Panc1 (cell line): ENCODE measurements at regions not wholly inside any gene's neighbourhood (a gene's known extent, or its start where the extent isn't known, plus 50 kb on each side); places are given as distances from the start of the nearest gene placed in this dataset.

ENCODE experiments used
- ATAC-seq: fragments of 200-7000 bp; cut with Tn5 transposase; 2 replicates; pipeline ENCODE4 v1.9.1; 2020; ENCODE audit warnings: mild to moderate bottlenecking, moderate library complexity
- BruUV-seq: library from RNA; stranded (reverse); fragments of 400-500 nt; replicated peaks from 2 replicates; lab custom pipeline; 2021; lab: Mats Ljungman, UMichigan
- CTCF ChIA-PET: fragments of 300-600 bp; sonication (Branson Sonifier 250); formaldehyde crosslinking; loops from one replicate; lab custom pipeline; 2022; ENCODE audit warnings: antibody characterized with exemption; lab: Charles Lee
- POLR2A ChIA-PET: fragments of 300-600 bp; sonication (Branson Sonifier 250); formaldehyde crosslinking; loops from one replicate; lab custom pipeline; 2022; ENCODE audit warnings: antibody characterized with exemption; lab: Charles Lee
- DNase-seq: peaks from one replicate; pipeline ENCODE4 v3.0.0-alpha.2; 2010; ENCODE audit warnings: low read depth, low spot score
- H3K27ac ChIP-seq: 2 replicates; pipeline ENCODE4 v1.5.1; 2011; ENCODE audit warnings: mild to moderate bottlenecking, low read length, inconsistent platforms
- H3K27me3 ChIP-seq: fragments of 200-500 bp; sonication (Bioruptor generic); 2 replicates; pipeline ENCODE4 v1.6.0; 2014; ENCODE audit warnings: low read length, inconsistent platforms; ENCODE audit not compliant: control insufficient read depth, insufficient read depth
- H3K36me3 ChIP-seq: fragments of 200-500 bp; sonication (Bioruptor generic); 2 replicates; pipeline ENCODE4 v1.5.1; 2014; ENCODE audit warnings: inconsistent platforms, mild to moderate bottlenecking, low read length, moderate library complexity; ENCODE audit not compliant: control insufficient read depth, insufficient read depth
- H3K4me1 ChIP-seq: 2 replicates; pipeline ENCODE4 v1.5.1; 2011; ENCODE audit warnings: inconsistent platforms, mild to moderate bottlenecking, low read length, moderate library complexity; ENCODE audit not compliant: control insufficient read depth, insufficient read depth
- H3K4me3 ChIP-seq, 2 experiments: 2 replicates each; pipeline ENCODE4 v1.5.1; 2011 to 2012; ENCODE audit warnings: low read depth in 2 of 2, low read length in 2 of 2, mild to moderate bottlenecking in 2 of 2, inconsistent platforms in 1 of 2, moderate library complexity in 1 of 2
- H3K9me3 ChIP-seq: fragments of 200-500 bp; sonication (Bioruptor generic); 2 replicates; pipeline ENCODE4 v1.5.1; 2014; ENCODE audit warnings: low read depth, mild to moderate bottlenecking, inconsistent platforms, low read length, moderate library complexity; ENCODE audit not compliant: control insufficient read depth, insufficient read depth
- POLR2AphosphoS5 ChIP-seq: IDR thresholded peaks from 2 replicates; pipeline ENCODE4 v1.6.1; 2012; ENCODE audit warnings: mild to moderate bottlenecking, low read depth, low read length, moderate library complexity
- SIN3A ChIP-seq: IDR thresholded peaks from 2 replicates; pipeline ENCODE4 v1.6.1; 2012; ENCODE audit warnings: low read depth, mild to moderate bottlenecking, low read length, moderate library complexity, borderline replicate concordance; ENCODE audit not compliant: insufficient read depth
- TCF7L2 ChIP-seq: IDR thresholded peaks from 2 replicates; pipeline ENCODE4 v1.6.1; 2011; ENCODE audit warnings: mild to moderate bottlenecking, low read depth, low read length, inconsistent platforms
- in situ Hi-C: cut with HindIII; loops from 2 replicates; pipeline ENCODE4 v1.10.0; 2016; ENCODE audit warnings: low sequenced_read_pairs, low pct_unique_long_range_greater_than_20kb
- intact Hi-C: fragments of 100-400 bp; cut with micrococcal nuclease; formaldehyde crosslinking; loops from one replicate; pipeline ENCODE4 v1.10.0; 2022; ENCODE audit not compliant: unreplicated experiment
- TF ChIP-seq, protein P1 (sequence below), 2 experiments: IDR thresholded peaks; 2 replicates each; pipeline ENCODE4 v1.6.1; 2011 to 2012; ENCODE audit warnings: low read depth in 2 of 2, control low read depth in 1 of 2, low read length in 1 of 2, mild to moderate bottlenecking in 1 of 2, moderate library complexity in 1 of 2; ENCODE audit not compliant: insufficient read depth in 1 of 2
- TF ChIP-seq, protein P2 (sequence below): fragments of 450-650 bp; IDR thresholded peaks from 2 replicates; pipeline ENCODE4 v1.5.1; 2017; ENCODE audit warnings: mild to moderate bottlenecking

DNA sequence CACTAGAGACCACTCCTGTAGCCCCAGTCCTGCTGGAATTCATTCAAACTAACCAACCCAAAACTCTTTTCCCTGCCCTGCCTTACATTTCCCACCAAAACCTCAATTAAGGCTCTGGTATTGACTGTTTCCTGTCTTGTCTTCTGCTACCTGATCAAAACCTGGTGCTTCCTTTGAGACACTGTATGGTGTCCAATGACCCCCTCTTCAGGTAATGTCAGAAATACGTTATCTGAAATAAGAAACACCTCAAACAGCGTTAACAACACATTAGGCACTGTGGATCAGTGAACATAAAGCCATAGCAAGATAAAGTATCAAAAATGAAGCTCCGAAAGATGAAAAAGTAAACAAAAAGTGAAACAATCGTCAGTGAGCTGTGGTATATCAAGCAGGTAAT, 343.2 kb upstream of the ZP4 start:
- Histone ChIP-seq H3K4me1 (no peaks in the 10 kb centered on the region), H3K4me3 (no peak overlapping the region), H3K27me3 (no peaks in the 10 kb centered on the region), H3K27ac (no peak overlapping the region), H3K9me3 (no peaks in the 10 kb centered on the region), H3K36me3 (no peaks in the 10 kb centered on the region)
- intact Hi-C loops (no loop called here), in situ Hi-C loops (no loop called here)
- ChIA-PET POLR2A (no interaction called here), CTCF (no interaction called here)
- TF ChIP-seq POLR2AphosphoS5 = no peak
- TF ChIP-seq TCF7L2 = no peak
- TF ChIP-seq SIN3A = no peak
- TF ChIP-seq, protein P1, sequence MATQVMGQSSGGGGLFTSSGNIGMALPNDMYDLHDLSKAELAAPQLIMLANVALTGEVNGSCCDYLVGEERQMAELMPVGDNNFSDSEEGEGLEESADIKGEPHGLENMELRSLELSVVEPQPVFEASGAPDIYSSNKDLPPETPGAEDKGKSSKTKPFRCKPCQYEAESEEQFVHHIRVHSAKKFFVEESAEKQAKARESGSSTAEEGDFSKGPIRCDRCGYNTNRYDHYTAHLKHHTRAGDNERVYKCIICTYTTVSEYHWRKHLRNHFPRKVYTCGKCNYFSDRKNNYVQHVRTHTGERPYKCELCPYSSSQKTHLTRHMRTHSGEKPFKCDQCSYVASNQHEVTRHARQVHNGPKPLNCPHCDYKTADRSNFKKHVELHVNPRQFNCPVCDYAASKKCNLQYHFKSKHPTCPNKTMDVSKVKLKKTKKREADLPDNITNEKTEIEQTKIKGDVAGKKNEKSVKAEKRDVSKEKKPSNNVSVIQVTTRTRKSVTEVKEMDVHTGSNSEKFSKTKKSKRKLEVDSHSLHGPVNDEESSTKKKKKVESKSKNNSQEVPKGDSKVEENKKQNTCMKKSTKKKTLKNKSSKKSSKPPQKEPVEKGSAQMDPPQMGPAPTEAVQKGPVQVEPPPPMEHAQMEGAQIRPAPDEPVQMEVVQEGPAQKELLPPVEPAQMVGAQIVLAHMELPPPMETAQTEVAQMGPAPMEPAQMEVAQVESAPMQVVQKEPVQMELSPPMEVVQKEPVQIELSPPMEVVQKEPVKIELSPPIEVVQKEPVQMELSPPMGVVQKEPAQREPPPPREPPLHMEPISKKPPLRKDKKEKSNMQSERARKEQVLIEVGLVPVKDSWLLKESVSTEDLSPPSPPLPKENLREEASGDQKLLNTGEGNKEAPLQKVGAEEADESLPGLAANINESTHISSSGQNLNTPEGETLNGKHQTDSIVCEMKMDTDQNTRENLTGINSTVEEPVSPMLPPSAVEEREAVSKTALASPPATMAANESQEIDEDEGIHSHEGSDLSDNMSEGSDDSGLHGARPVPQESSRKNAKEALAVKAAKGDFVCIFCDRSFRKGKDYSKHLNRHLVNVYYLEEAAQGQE (IDR thresholded peaks at IDR 0.05; ENCODE audit: insufficient read depth in 1 of 2, low read depth in 2 of 2, low read length in 1 of 2) = no peak
- TF ChIP-seq, protein P2, sequence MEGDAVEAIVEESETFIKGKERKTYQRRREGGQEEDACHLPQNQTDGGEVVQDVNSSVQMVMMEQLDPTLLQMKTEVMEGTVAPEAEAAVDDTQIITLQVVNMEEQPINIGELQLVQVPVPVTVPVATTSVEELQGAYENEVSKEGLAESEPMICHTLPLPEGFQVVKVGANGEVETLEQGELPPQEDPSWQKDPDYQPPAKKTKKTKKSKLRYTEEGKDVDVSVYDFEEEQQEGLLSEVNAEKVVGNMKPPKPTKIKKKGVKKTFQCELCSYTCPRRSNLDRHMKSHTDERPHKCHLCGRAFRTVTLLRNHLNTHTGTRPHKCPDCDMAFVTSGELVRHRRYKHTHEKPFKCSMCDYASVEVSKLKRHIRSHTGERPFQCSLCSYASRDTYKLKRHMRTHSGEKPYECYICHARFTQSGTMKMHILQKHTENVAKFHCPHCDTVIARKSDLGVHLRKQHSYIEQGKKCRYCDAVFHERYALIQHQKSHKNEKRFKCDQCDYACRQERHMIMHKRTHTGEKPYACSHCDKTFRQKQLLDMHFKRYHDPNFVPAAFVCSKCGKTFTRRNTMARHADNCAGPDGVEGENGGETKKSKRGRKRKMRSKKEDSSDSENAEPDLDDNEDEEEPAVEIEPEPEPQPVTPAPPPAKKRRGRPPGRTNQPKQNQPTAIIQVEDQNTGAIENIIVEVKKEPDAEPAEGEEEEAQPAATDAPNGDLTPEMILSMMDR = no peak
- DNase-seq (no peak), ATAC-seq (no peak)
- BruUV-seq = no TSS peak

DNA sequence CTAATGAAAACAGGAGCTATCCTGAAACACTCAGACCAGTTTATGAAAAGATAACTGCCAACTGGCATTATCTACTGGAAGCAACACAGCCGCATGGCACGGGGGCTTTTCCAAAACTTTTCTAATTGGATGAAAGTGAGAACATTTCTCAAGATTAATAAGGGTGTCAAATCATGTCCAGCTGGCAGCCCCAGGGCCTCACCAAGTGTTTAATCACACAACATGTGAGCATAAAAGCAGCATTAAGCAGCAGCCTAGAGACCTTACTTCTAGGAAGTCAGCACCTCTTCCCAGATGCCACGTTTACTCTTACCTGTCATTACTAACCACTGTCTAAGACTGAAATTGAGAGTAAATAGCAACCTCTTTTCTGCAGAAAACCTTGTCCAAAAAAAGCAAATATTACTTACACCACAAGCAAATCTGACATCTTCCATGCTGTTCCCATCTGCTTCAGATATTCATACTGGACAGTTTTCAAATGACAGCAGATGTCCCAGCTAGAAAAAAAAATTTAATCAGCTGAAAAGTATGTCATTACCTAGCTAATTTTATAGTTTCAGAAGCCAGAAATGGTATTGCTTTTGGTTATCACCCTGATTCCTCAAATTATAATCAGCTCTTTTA, 341.5 kb upstream of the ZP4 start:
- Histone ChIP-seq H3K27ac (no peak overlapping the region), H3K27me3 (no peaks in the 10 kb centered on the region), H3K4me3 (no peak overlapping the region), H3K36me3 (no peaks in the 10 kb centered on the region), H3K4me1 (no peaks in the 10 kb centered on the region), H3K9me3 (no peaks in the 10 kb centered on the region)
- BruUV-seq = no TSS peak
- in situ Hi-C loops = no loop called here
- no peak for DNase-seq
- intact Hi-C loops = no loop called here
- ChIA-PET CTCF (no interaction called here), POLR2A (no interaction called here)
- TF ChIP-seq SIN3A = no peak
- TF ChIP-seq, protein P2 = no peak
- TF ChIP-seq TCF7L2 = no peak
- no peak for TF ChIP-seq POLR2AphosphoS5
- TF ChIP-seq, protein P1 (IDR thresholded peaks at IDR 0.05; ENCODE audit: insufficient read depth in 1 of 2, low read depth in 2 of 2, low read length in 1 of 2) = no peak
- ATAC-seq = no peak
